BJ (cell line): ENCODE measurements at regions not wholly inside any gene's neighbourhood (a gene's known extent, or its start where the extent isn't known, plus 50 kb on each side); places are given as distances from the start of the nearest gene placed in this dataset.
"Not testable (repeated sequence)": the region's sequence is repeated elsewhere in the genome, so short reads cannot be mapped to it uniquely, and the experiment has no call there.

Experiments
- CTCF ChIA-PET: fragments of 350-600 bp; formaldehyde crosslinking; extraction: SDS; loops from one replicate; lab custom pipeline; 2021; ENCODE audit warnings: antibody characterized with exemption, inconsistent platforms; lab: Yijun Ruan, JAX
- POLR2A ChIA-PET: fragments of 300-600 bp; sonication (Branson Sonifier 250); formaldehyde crosslinking; extraction: SDS; loops from one replicate; lab custom pipeline; 2021; ENCODE audit warnings: antibody characterized with exemption; lab: Charles Lee
- DNase-seq: peaks from one replicate; pipeline ENCODE4 v3.0.0-alpha.2; 2011; ENCODE audit warnings: low read depth
- H3K27me3 ChIP-seq: 2 replicates; pipeline ENCODE4 v1.6.0; 2011; ENCODE audit warnings: low read length; ENCODE audit not compliant: control insufficient read depth, insufficient read depth
- H3K36me3 ChIP-seq: 2 replicates; pipeline ENCODE4 v1.5.1; 2011; ENCODE audit warnings: low read length; ENCODE audit not compliant: control insufficient read depth, insufficient read depth
- H3K4me3 ChIP-seq: 2 replicates; pipeline ENCODE4 v1.5.1; 2011; ENCODE audit warnings: low read depth, mild to moderate bottlenecking, control low read depth, low read length
- TF ChIP-seq, protein P1 (sequence below): IDR thresholded peaks from 2 replicates; pipeline ENCODE4 v1.5.1; 2011; ENCODE audit warnings: low read depth, mild to moderate bottlenecking, control low read depth, inconsistent platforms, low read length, moderate library complexity; ENCODE audit not compliant: insufficient read depth

DNA sequence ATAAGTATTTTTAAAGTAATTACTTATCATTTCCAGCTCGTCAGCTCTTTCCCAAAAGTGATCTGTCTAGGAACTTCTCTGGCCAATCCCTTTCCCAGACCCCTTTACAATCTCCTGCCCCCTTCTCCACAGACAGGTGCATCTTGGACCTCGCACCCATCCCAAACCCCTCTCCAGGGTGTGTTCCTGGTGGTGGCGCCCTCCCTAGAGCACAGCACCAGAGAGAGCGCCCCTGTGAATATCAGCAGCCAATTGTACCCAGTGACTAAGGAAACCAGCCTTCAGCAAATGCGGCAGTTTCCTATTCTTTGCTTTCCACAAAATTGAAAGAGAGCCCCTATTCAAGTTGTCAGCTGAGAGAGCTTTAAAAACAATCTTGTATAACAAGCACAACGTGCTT is 157.7 kb downstream of the RNASET2 start:
- DNase-seq: no peak
- H3K27me3 ChIP-seq: no peaks in the 10 kb centered on the region
- no peak overlapping the region for H3K4me3 ChIP-seq
- TF ChIP-seq, protein P1, sequence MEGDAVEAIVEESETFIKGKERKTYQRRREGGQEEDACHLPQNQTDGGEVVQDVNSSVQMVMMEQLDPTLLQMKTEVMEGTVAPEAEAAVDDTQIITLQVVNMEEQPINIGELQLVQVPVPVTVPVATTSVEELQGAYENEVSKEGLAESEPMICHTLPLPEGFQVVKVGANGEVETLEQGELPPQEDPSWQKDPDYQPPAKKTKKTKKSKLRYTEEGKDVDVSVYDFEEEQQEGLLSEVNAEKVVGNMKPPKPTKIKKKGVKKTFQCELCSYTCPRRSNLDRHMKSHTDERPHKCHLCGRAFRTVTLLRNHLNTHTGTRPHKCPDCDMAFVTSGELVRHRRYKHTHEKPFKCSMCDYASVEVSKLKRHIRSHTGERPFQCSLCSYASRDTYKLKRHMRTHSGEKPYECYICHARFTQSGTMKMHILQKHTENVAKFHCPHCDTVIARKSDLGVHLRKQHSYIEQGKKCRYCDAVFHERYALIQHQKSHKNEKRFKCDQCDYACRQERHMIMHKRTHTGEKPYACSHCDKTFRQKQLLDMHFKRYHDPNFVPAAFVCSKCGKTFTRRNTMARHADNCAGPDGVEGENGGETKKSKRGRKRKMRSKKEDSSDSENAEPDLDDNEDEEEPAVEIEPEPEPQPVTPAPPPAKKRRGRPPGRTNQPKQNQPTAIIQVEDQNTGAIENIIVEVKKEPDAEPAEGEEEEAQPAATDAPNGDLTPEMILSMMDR: no peak
- no peaks in the 10 kb centered on the region for H3K36me3 ChIP-seq
- CTCF ChIA-PET: interaction anchor here (0.6 to 2.3 kb wide), 6 partner anchors 7 to 245 kb away, joined by 3 to 12 read pairs (median 3); no protein-coding TSS in a partner anchor
- POLR2A ChIA-PET: no interaction called here

DNA sequence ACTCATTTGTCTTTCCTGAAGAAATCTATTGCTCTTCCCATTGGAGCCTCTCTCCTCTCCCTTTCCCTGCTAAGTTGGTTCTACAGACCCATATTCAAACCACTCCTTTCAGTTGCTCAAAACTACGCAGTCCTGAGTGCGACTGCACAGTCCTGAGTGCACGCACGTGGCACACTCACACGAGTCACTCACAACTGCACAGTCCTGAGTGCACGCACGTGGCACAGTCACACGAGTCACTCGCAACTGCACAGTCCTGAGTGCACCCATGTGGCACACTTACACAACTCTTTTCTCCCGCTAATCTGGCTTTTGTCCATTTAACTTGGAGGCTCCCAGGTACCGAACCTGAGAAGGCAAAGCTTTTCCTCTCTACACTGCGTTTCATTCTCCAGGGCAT is 159.7 kb downstream of the RNASET2 start:
- no peak overlapping the region for H3K4me3 ChIP-seq
- no peaks in the 10 kb centered on the region for H3K36me3 ChIP-seq
- TF ChIP-seq, protein P1: no peak
- CTCF ChIA-PET: interaction anchor here (1.4 kb wide), 1 partner anchor 21 kb away, joined by 4 read pairs; no protein-coding TSS in a partner anchor
- POLR2A ChIA-PET: no interaction called here
- no peak for DNase-seq
- H3K27me3 ChIP-seq: no peaks in the 10 kb centered on the region

DNA sequence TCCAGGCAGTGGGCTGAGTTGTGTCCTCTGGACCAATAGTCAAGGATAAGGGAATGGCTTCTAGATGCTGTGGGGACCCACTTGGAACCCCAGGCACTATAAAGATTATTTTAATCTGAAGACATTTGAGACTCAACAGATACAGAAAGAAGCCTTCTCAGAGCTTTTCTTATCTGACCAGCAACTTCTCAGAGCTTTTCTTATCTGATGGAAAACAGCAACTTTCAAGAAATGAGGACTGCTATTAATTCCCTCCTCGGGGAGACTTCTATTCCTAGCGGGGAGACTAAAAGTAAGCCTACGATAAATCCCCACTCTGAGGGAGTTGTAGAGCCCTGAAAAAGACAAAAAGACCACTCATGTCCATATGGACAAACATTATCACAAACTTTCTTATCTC is 160.5 kb downstream of the RNASET2 start:
- Histone ChIP-seq H3K36me3 (no peaks in the 10 kb centered on the region), H3K27me3 (no peaks in the 10 kb centered on the region), H3K4me3 (no peak overlapping the region)
- ChIA-PET CTCF (interaction anchor here (1.1 to 1.4 kb wide), 3 partner anchors 9 to 21 kb away, joined by 3 to 4 read pairs (median 3); no protein-coding TSS in a partner anchor), POLR2A (no interaction called here)
- DNase-seq: no peak
- TF ChIP-seq, protein P1: no peak

DNA sequence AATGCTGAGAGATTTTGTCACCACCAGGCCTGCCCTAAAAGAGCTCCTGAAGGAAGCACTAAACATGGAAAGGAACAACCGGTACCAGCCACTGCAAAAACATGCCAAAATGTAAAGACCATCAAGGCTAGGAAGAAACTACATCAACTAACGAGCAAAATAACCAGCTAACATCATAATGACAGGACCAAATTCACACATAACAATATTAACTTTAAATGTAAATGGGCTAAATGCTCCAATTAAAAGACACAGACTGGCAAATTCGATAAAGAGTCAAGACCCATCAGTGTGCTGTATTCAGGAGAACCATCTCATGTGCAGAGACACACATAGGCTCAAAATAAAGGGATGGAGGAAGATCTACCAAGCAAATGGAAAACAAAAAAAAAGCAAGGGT is 163.8 kb upstream of the RPS6KA2 start:
- H3K27me3 ChIP-seq, H3K4me3 ChIP-seq, H3K36me3 ChIP-seq, DNase-seq, POLR2A ChIA-PET: not testable (repeated sequence)
- CTCF ChIA-PET: interaction anchor here (0.7 kb wide), 1 partner anchor 8 kb away, joined by 3 read pairs; no protein-coding TSS in a partner anchor

DNA sequence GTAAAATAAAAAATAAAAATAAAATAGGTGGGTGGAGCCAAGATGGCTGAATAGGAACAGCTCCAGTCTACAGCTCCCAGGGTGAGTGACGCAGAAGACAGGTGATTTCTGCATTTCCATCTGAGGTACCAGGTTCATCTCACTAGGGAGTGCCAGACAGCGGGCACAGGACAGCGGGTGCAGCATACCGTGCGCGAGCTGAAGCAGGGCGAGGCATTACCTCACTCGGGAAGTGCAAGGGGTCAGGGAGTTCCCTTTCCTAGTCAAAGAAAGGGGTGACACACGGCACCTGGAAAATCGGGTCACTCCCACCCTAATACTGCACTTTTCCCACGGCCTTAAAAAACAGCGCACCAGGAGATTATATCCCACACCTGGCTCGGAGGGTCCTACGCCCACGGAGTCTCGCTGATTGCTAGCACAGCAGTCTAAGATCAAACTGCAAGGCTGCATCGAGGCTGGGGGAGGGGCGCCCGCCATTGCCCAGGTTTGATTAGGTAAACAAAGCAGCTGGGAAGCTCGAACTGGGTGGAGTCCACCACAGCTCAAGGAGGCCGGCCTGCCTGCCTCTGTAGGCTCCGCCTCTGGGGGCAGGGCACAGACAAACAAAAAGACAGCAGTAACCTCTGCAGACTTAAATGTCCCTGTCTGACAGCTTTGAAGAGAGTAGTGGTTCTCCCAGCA is 161.9 kb upstream of the RPS6KA2 start:
- POLR2A ChIA-PET, H3K4me3 ChIP-seq, H3K36me3 ChIP-seq, H3K27me3 ChIP-seq, DNase-seq: not testable (repeated sequence)
- CTCF ChIA-PET: interaction anchor here (1.2 to 4.6 kb wide), 2 partner anchors 13 to 201 kb away, joined by 3 to 50 read pairs; no protein-coding TSS in a partner anchor

DNA sequence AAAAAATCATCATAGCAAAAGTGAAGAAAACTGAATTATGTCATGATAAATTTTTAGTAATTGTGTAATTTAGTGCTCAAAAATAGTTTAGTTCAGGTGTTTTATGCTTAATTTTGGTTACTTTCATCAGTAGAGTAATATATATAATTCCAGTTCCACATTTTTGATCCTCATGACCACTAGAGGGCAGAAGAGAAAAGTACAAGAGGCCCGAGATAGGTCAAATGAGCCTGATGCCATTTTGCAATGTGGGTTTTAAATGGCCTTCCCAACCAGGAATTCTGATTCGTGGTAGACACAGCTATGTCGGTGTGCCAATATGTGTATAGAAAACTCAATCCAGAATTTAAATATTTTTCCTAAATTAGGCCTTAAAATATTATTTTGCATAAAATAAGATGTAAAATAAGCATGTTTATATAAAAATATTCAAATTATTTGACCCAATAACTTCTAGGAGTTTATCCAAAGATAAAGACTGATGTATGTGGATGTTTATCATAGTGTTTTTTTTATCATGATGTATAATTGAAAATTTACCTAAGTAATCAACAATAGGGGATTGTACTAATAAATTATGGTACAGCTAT is 159.7 kb upstream of the RPS6KA2 start:
- POLR2A ChIA-PET: no interaction called here

More for the DNA sequence above, 159.7 kb upstream of the RPS6KA2 start:
- Histone ChIP-seq H3K36me3 (no peaks in the 10 kb centered on the region), H3K27me3 (no peaks in the 10 kb centered on the region), H3K4me3 (no peak overlapping the region)
- CTCF ChIA-PET: interaction anchor here (0.6 to 4.6 kb wide), 11 partner anchors 9 to 232 kb away, joined by 3 to 50 read pairs (median 3); no protein-coding TSS in a partner anchor
- DNase-seq: peak; percentile 9
- TF ChIP-seq, protein P1: peak; percentile 61
